GM12878 (cell line): ENCODE measurements at regions not wholly inside any gene's neighbourhood (a gene's known extent, or its start where the extent isn't known, plus 50 kb on each side); places are given as distances from the start of the nearest gene placed in this dataset.

Experiments
- CREM ChIP-seq: IDR thresholded peaks from 2 replicates; pipeline ENCODE4 v1.6.1; 2014; ENCODE audit warnings: antibody characterized with exemption, low read depth
- EZH2 ChIP-seq: IDR thresholded peaks from 2 replicates; pipeline ENCODE4 v1.6.1; 2012; ENCODE audit warnings: low read depth, mild to moderate bottlenecking, control low read depth, inconsistent platforms, low read length, borderline replicate concordance; ENCODE audit not compliant: control insufficient read depth
- IKZF2 ChIP-seq, 2 experiments: fragments of 450-650 bp; IDR thresholded peaks; 2 replicates each; pipeline ENCODE4 v1.6.1; 2017; ENCODE audit warnings: mild to moderate bottlenecking in 2 of 2, moderate library complexity in 2 of 2
- NFYB ChIP-seq: IDR thresholded peaks from 2 replicates; pipeline ENCODE4 v1.6.1; 2011; ENCODE audit warnings: low read depth, mild to moderate bottlenecking, low read length, improper control_type of control experiment, moderate library complexity; ENCODE audit not compliant: insufficient read depth
- POLR2A ChIP-seq: IDR thresholded peaks from 2 replicates; pipeline ENCODE4 v1.6.1; 2011; ENCODE audit warnings: low read depth, mild to moderate bottlenecking, low read length
- SIX5 ChIP-seq: IDR thresholded peaks from 2 replicates; pipeline ENCODE4 v1.6.1; 2011; ENCODE audit warnings: mild to moderate bottlenecking, low read depth, low read length, moderate library complexity; ENCODE audit not compliant: severe bottlenecking
- SUPT20H ChIP-seq: IDR thresholded peaks from 2 replicates; pipeline ENCODE4 v1.6.1; 2011; ENCODE audit warnings: low read depth, mild to moderate bottlenecking, low read length, moderate library complexity, borderline replicate concordance; ENCODE audit not compliant: control insufficient read depth
- ZZZ3 ChIP-seq: IDR thresholded peaks from 2 replicates; pipeline ENCODE4 v1.6.1; 2011; ENCODE audit warnings: low read depth; ENCODE audit not compliant: control insufficient read depth, insufficient read length
- TF ChIP-seq, protein P1 (sequence below): fragments of 450-650 bp; IDR thresholded peaks from 2 replicates; pipeline ENCODE4 v1.6.1; 2018; ENCODE audit warnings: mild to moderate bottlenecking, low read depth, moderate library complexity; ENCODE audit not compliant: partially characterized antibody

GRCh38 chrX:42107495-42108488 is 184.4 kb upstream of the CASK start:
- TF ChIP-seq, protein P1, sequence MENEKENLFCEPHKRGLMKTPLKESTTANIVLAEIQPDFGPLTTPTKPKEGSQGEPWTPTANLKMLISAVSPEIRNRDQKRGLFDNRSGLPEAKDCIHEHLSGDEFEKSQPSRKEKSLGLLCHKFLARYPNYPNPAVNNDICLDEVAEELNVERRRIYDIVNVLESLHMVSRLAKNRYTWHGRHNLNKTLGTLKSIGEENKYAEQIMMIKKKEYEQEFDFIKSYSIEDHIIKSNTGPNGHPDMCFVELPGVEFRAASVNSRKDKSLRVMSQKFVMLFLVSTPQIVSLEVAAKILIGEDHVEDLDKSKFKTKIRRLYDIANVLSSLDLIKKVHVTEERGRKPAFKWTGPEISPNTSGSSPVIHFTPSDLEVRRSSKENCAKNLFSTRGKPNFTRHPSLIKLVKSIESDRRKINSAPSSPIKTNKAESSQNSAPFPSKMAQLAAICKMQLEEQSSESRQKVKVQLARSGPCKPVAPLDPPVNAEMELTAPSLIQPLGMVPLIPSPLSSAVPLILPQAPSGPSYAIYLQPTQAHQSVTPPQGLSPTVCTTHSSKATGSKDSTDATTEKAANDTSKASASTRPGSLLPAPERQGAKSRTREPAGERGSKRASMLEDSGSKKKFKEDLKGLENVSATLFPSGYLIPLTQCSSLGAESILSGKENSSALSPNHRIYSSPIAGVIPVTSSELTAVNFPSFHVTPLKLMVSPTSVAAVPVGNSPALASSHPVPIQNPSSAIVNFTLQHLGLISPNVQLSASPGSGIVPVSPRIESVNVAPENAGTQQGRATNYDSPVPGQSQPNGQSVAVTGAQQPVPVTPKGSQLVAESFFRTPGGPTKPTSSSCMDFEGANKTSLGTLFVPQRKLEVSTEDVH: no peak
- no peak for TF ChIP-seq CREM
- no peak for TF ChIP-seq EZH2
- no peak for TF ChIP-seq POLR2A
- no peak for TF ChIP-seq NFYB
- TF ChIP-seq ZZZ3: no peak
- TF ChIP-seq IKZF2 (IDR thresholded peaks at IDR 0.05): no peak; a peak in 1 of 4 replicates
- no peak for TF ChIP-seq SIX5
- TF ChIP-seq SUPT20H: no peak
